Heart right ventricle (tissue), 16 donors: ENCODE measurements at regions not wholly inside any gene's neighbourhood (a gene's known extent, or its start where the extent isn't known, plus 50 kb on each side); places are given as distances from the start of the nearest gene placed in this dataset.
"Not testable (repeated sequence)": the region's sequence is repeated elsewhere in the genome, so short reads cannot be mapped to it uniquely, and the experiment has no call there.

Experiments
- ATAC-seq, 8 donors: fragments of 200-7000 bp; cut with Tn5 transposase; one replicate each; pipeline ENCODE4 v1.9.1; 2020; ENCODE audit warnings: mild to moderate bottlenecking in 8 of 8, moderate library complexity in 8 of 8, moderate number of reproducible peaks in 1 of 8
- DNase-seq, 2 donors: peaks; one replicate each; pipeline ENCODE4 v3.0.0-alpha.2; 2020
- H3K27ac ChIP-seq, 10 donors: fragments of 200-600 bp; sonication (generic) in 2 of 10; one replicate each; pipeline versions ENCODE4 v1.5.0 to v1.8.0; 2020 to 2022; ENCODE audit warnings: mild to moderate bottlenecking in 3 of 10
- H3K27me3 ChIP-seq, 7 donors: fragments of 200-600 bp; one replicate each; pipeline ENCODE4 v1.8.0; 2021 to 2022; ENCODE audit warnings: mild to moderate bottlenecking in 2 of 7
- H3K36me3 ChIP-seq, 9 donors: fragments of 200-600 bp; sonication (generic) in 1 of 9; one replicate each; pipeline versions ENCODE4 v1.5.0 to v1.8.0; 2020 to 2022; ENCODE audit warnings: mild to moderate bottlenecking in 2 of 9
- H3K4me1 ChIP-seq, 9 donors: fragments of 200-600 bp; sonication (generic) in 1 of 9; one replicate each; pipeline versions ENCODE4 v1.5.0 to v1.8.0; 2020 to 2022; ENCODE audit warnings: mild to moderate bottlenecking in 4 of 9
- H3K4me3 ChIP-seq, 10 donors: fragments of 200-600 bp; sonication (generic) in 2 of 10; one replicate each; pipeline versions ENCODE4 v1.5.0 to v1.8.0; 2020 to 2022; ENCODE audit warnings: mild to moderate bottlenecking in 7 of 10, moderate library complexity in 2 of 10
- H3K9me3 ChIP-seq, 11 donors: fragments of 200-600 bp in 10 of 11; sonication (generic) in 2 of 11; one replicate each; pipeline versions ENCODE4 v1.5.0 to v1.8.0; 2013 to 2022; ENCODE audit warnings: mild to moderate bottlenecking in 2 of 11, control low read depth in 1 of 11, moderate library complexity in 1 of 11
- CTCF ChIP-seq, 9 donors: fragments of 200-600 bp; sonication (generic) in 2 of 9; IDR thresholded peaks; one replicate each; pipeline versions ENCODE4 v1.5.0 to v1.8.0; 2021 to 2022; ENCODE audit warnings: antibody characterized with exemption in 9 of 9, mild to moderate bottlenecking in 5 of 9, moderate library complexity in 1 of 9
- WGBS, 2 donors: extraction: QIAGEN DNeasy Blood & Tissue Kit; methylation state at CpG; one replicate each; pipeline ENCODE4 v1.1.7; 2013; ENCODE audit warnings: inconsistent platforms in 1 of 2; 5-methylcytosine and 5-hydroxymethylcytosine counted together
- intact Hi-C, 10 donors: fragments of 100-400 bp; cut with DNase I; formaldehyde crosslinking; loops; one replicate each; pipeline versions ENCODE4 v1.11.1 to v1.14.2; 2022
- donor health status: Arrhythmogenic right ventricular cardiomyopathy.
- donor health status: ischemic (EF 13 %, LVEDD 7.1; RV severe dilation, severe dysfunction).
- donor health status: healthy with polysubstance abuse.
- donor health status: DM: no; HTN: yes; CAD: no.
- donor health status: DM: no; HTN: no; CAD: no.
- donor health status: ischemic (EF 25% LVEDD 6.9; RV normal size, moderate dysfunction).
- donor health status: ischemic (EF 25% LVEDD 5.7; RV mildly dilated, moderate dysfunction).
- donor health status: healthy.
- donor health status: DM: yes; HTN: yes; CAD: no.
- donor health status: Ischemic cardiomyopathy.
- donor health status: ischemic (EF 35%, LVEDD 5.7; RV mildly dilated, moderate dysfunction).
- donor health status: nonischemic (EF 11% LVEDD 7.7; RV severe dilation, severe dysfunction).
- donor health status: DM: yes; HTN: yes; CAD: no.
- donor health status: PGD.
- donor health status: ischemic (EF 29% LVEDD 5.4; RV normal size, mild dysfunction).
- donor health status: nonischemic (EF 23%, LVEDD 6.1; RV moderate dilation, normal function).

GRCh38 chr5:169521366-169521983 lies 62.1 kb upstream of the SPDL1 start:
- peaks cover 0 to 6% (median 4%) of the 10 kb centered on the region in 9 donors for H3K4me1 ChIP-seq
- no peaks in the 10 kb centered on the region for H3K36me3 ChIP-seq
- no peak for TF ChIP-seq CTCF (IDR thresholded peaks at IDR 0.05)
- DNase-seq (peak; percentile 71 to 78), ATAC-seq (peak; percentile 63 to 95 (median 89))
- H3K4me3 ChIP-seq = peak overlapping the region in 5 of 10 donors; percentile 14 to 34 (median 24)
- WGBS, 2 donors = 9 to 15% methylated on average over 7 of the region's 7 CpGs
- intact Hi-C loops = no loop called here
- peaks cover 0 to 24% (median 7%) of the 10 kb centered on the region in 11 donors for H3K9me3 ChIP-seq
- no peaks in the 10 kb centered on the region for H3K27me3 ChIP-seq
- H3K27ac ChIP-seq = no peak overlapping the region

- intact Hi-C loops = no loop called here
- no peaks in the 10 kb centered on the region for H3K27me3 ChIP-seq
- no peak for ATAC-seq
- no peak overlapping the region for H3K27ac ChIP-seq
- H3K9me3 ChIP-seq = peaks cover 0 to 24% (median 7%) of the 10 kb centered on the region in 11 donors
- peaks cover 0 to 6% (median 4%) of the 10 kb centered on the region in 9 donors for H3K4me1 ChIP-seq
- no peak for TF ChIP-seq CTCF (IDR thresholded peaks at IDR 0.05)
- no peak overlapping the region for H3K4me3 ChIP-seq
- DNase-seq = no peak
- H3K36me3 ChIP-seq = no peaks in the 10 kb centered on the region
Observed at GRCh38 chr5:169519358-169519757, 64.2 kb upstream of the SPDL1 start.

GRCh38 chr5:169518779-169519178 lies 64.8 kb upstream of the SPDL1 start:
- H3K27ac ChIP-seq, H3K36me3 ChIP-seq, DNase-seq, H3K4me1 ChIP-seq, H3K4me3 ChIP-seq, H3K27me3 ChIP-seq, intact Hi-C loops, ATAC-seq: not testable (repeated sequence)
- peaks cover 0 to 24% (median 7%) of the 10 kb centered on the region in 11 donors for H3K9me3 ChIP-seq

GRCh38 chr5:169512385-169512784 lies 71.2 kb upstream of the SPDL1 start:
- H3K27me3 ChIP-seq = no peaks in the 10 kb centered on the region
- no peak overlapping the region for H3K4me3 ChIP-seq
- no peak overlapping the region for H3K27ac ChIP-seq
- H3K36me3 ChIP-seq = no peaks in the 10 kb centered on the region
- ATAC-seq (no peak), DNase-seq (no peak)
- peaks cover 0 to 4% (median 0%) of the 10 kb centered on the region in 11 donors for H3K9me3 ChIP-seq
- intact Hi-C loops = no loop called here
- no peaks in the 10 kb centered on the region for H3K4me1 ChIP-seq
- 81 to 86% methylated on average over 4 of the region's 4 CpGs for WGBS, 2 donors
- no peak for TF ChIP-seq CTCF (IDR thresholded peaks at IDR 0.05)

GRCh38 chr5:169511708-169512107 lies 71.9 kb upstream of the SPDL1 start:
- ATAC-seq (no peak), DNase-seq (no peak)
- H3K27me3 ChIP-seq = no peaks in the 10 kb centered on the region
- intact Hi-C loops = no loop called here
- H3K4me1 ChIP-seq = no peaks in the 10 kb centered on the region
- no peaks in the 10 kb centered on the region for H3K9me3 ChIP-seq
- H3K4me3 ChIP-seq = no peak overlapping the region
- no peak overlapping the region for H3K27ac ChIP-seq
- WGBS, 2 donors = 54 to 64% methylated on average over 3 of the region's 3 CpGs
- TF ChIP-seq CTCF (IDR thresholded peaks at IDR 0.05) = no peak
- no peaks in the 10 kb centered on the region for H3K36me3 ChIP-seq
